CD4-positive, alpha-beta T cell (primary cell): ENCODE measurements at regions not wholly inside any gene's neighbourhood (a gene's known extent, or its start where the extent isn't known, plus 50 kb on each side); places are given as distances from the start of the nearest gene placed in this dataset.

Experiments used
- ATAC-seq: fragments of 200-7000 bp; cut with Tn5 transposase; one replicate; pipeline ENCODE4 v1.10.0; 2022; ENCODE audit warnings: mild to moderate bottlenecking; ENCODE audit not compliant: poor library complexity
- CTCF ChIA-PET: fragments of 350-600 bp; sonication (Branson Sonifier 250); formaldehyde crosslinking; loops from one replicate; lab custom pipeline; 2021; ENCODE audit warnings: antibody characterized with exemption, inconsistent platforms; lab: Charles Lee
- POLR2A ChIA-PET: fragments of 350-600 bp; sonication (Branson Sonifier 250); formaldehyde crosslinking; loops from one replicate; lab custom pipeline; 2021; ENCODE audit warnings: antibody characterized with exemption, inconsistent platforms; lab: Charles Lee
- DNase-seq, 14 experiments: peaks; one replicate each; pipeline ENCODE4 v3.0.0-alpha.2; 2013 to 2020; ENCODE audit warnings: mixed read lengths in 2 of 14
- H3K27ac ChIP-seq, 2 donors: one replicate each; pipeline versions ENCODE4 v1.5.1 to v1.7.0; 2013; ENCODE audit warnings: low read length in 2 of 2, low read depth in 1 of 2, mild to moderate bottlenecking in 1 of 2
- H3K27me3 ChIP-seq, 2 experiments: 1 replicate in 1 of 2; 2 replicates in 1 of 2; pipeline versions ENCODE4 v1.6.1 to v1.7.0; 2013; ENCODE audit warnings: low read length in 2 of 2, control low read depth in 1 of 2, mild to moderate bottlenecking in 1 of 2, moderate library complexity in 1 of 2; ENCODE audit not compliant: insufficient read depth in 2 of 2, control insufficient read depth in 1 of 2
- H3K36me3 ChIP-seq: one replicate; pipeline ENCODE4 v1.6.1; 2013; ENCODE audit warnings: low read length, control low read depth; ENCODE audit not compliant: insufficient read depth
- H3K4me1 ChIP-seq: one replicate; pipeline ENCODE4 v1.6.1; 2013; ENCODE audit warnings: low read length, control low read depth; ENCODE audit not compliant: insufficient read depth
- H3K4me3 ChIP-seq: one replicate; pipeline ENCODE4 v1.5.1; 2013; ENCODE audit warnings: mild to moderate bottlenecking, low read length, moderate library complexity
- H3K9me3 ChIP-seq, 2 experiments: 1 replicate in 1 of 2; 2 replicates in 1 of 2; pipeline versions ENCODE4 v1.6.1 to v1.7.0; 2013; ENCODE audit warnings: low read length in 2 of 2, mild to moderate bottlenecking in 2 of 2, control low read depth in 1 of 2, moderate library complexity in 1 of 2; ENCODE audit not compliant: control insufficient read depth in 1 of 2, insufficient read depth in 1 of 2
- H3K27ac Mint-ChIP-seq: one replicate; pipeline ENCODE4 v1.8.0; 2020; ENCODE audit warnings: mixed read lengths
- H3K27me3 Mint-ChIP-seq: one replicate; pipeline ENCODE4 v1.8.0; 2021; ENCODE audit warnings: mixed read lengths
- H3K36me3 Mint-ChIP-seq: one replicate; pipeline ENCODE4 v1.8.0; 2021; ENCODE audit warnings: low read depth, mixed read lengths
- H3K4me1 Mint-ChIP-seq: one replicate; pipeline ENCODE4 v1.8.0; 2021; ENCODE audit warnings: low read depth, mixed read lengths
- H3K4me3 Mint-ChIP-seq: one replicate; pipeline ENCODE4 v1.8.0; 2020; ENCODE audit warnings: mild to moderate bottlenecking, mixed read lengths
- H3K9me3 Mint-ChIP-seq: one replicate; pipeline ENCODE4 v1.8.0; 2020; ENCODE audit warnings: mixed read lengths
- intact Hi-C, 2 experiments: fragments of 100-400 bp; cut with DNase I in 1 of 2; cut with micrococcal nuclease in 1 of 2; formaldehyde crosslinking; loops; one replicate each; pipeline versions ENCODE4 v1.15.1 to v1.9.0; 2023 to 2025; cut with DNase I, micrococcal nuclease
- TF ChIP-seq, protein P1 (sequence below): fragments of 200-600 bp; IDR thresholded peaks from one replicate; pipeline ENCODE4 v1.8.0; 2022; ENCODE audit warnings: antibody characterized with exemption, mild to moderate bottlenecking

GRCh38 chr22:48954781-48955311 is 872.8 kb downstream of the BRD1 start:
- Mint-ChIP-seq H3K27me3 (peaks cover 25% of the 10 kb centered on the region), H3K4me1 (no peaks in the 10 kb centered on the region), H3K4me3 (no peak overlapping the region), H3K9me3 (no peaks in the 10 kb centered on the region), H3K36me3 (no peaks in the 10 kb centered on the region), H3K27ac (no peak overlapping the region)
- no peaks in the 10 kb centered on the region for H3K36me3 ChIP-seq
- intact Hi-C loops, result no loop called here
- CTCF ChIA-PET, result interaction anchor here (1.0 kb wide), 1 partner anchor 10 kb away, joined by 4 read pairs; no protein-coding TSS in a partner anchor
- DNase-seq, result no peak
- POLR2A ChIA-PET, result no interaction called here
- H3K4me3 ChIP-seq, result no peak overlapping the region
- H3K27me3 ChIP-seq, result peaks cover 2 to 3% of the 10 kb centered on the region in 2 experiments
- no peak for ATAC-seq
- TF ChIP-seq, protein P1, sequence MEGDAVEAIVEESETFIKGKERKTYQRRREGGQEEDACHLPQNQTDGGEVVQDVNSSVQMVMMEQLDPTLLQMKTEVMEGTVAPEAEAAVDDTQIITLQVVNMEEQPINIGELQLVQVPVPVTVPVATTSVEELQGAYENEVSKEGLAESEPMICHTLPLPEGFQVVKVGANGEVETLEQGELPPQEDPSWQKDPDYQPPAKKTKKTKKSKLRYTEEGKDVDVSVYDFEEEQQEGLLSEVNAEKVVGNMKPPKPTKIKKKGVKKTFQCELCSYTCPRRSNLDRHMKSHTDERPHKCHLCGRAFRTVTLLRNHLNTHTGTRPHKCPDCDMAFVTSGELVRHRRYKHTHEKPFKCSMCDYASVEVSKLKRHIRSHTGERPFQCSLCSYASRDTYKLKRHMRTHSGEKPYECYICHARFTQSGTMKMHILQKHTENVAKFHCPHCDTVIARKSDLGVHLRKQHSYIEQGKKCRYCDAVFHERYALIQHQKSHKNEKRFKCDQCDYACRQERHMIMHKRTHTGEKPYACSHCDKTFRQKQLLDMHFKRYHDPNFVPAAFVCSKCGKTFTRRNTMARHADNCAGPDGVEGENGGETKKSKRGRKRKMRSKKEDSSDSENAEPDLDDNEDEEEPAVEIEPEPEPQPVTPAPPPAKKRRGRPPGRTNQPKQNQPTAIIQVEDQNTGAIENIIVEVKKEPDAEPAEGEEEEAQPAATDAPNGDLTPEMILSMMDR, result no peak
- peaks cover 0 to 25% of the 10 kb centered on the region in 2 experiments for H3K9me3 ChIP-seq
- H3K27ac ChIP-seq, result no peak overlapping the region
- no peaks in the 10 kb centered on the region for H3K4me1 ChIP-seq

DNA sequence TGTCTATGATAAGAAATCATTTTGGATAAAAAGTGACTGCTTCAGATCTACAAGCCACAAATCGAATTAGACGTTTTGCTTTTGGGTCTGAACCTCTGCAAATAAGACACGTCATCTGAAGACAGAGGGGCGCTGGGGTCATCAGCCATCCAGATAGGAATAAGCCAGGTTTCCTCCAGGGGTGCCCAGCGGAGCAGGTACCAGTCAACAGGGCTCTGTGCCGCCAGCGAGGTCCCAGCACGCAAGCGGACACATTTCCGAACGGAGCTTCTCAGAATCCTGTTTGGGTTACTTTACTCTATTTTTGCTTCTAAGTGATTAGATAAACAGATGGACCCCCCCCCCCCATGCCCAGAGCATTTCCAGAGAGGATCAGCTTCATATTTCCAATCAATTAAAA is 873.8 kb downstream of the BRD1 start:
- H3K27ac ChIP-seq, result no peak overlapping the region
- no peaks in the 10 kb centered on the region for H3K4me1 ChIP-seq
- peaks cover 0 to 24% of the 10 kb centered on the region in 2 experiments for H3K9me3 ChIP-seq
- Mint-ChIP-seq H3K27me3 (peaks cover 26% of the 10 kb centered on the region), H3K4me3 (no peak overlapping the region), H3K36me3 (no peaks in the 10 kb centered on the region), H3K27ac (no peak overlapping the region), H3K9me3 (no peaks in the 10 kb centered on the region), H3K4me1 (no peaks in the 10 kb centered on the region)
- TF ChIP-seq, protein P1, result no peak
- H3K4me3 ChIP-seq, result no peak overlapping the region
- ATAC-seq (no peak), DNase-seq (no peak)
- POLR2A ChIA-PET, result no interaction called here
- intact Hi-C loops, result no loop called here
- H3K36me3 ChIP-seq, result no peaks in the 10 kb centered on the region
- peaks cover 2 to 7% of the 10 kb centered on the region in 2 experiments for H3K27me3 ChIP-seq
- CTCF ChIA-PET, result interaction anchor here (1.0 kb wide), 1 partner anchor 11 kb away, joined by 4 read pairs; no protein-coding TSS in a partner anchor

GRCh38 chr22:48953103-48953720 is 874.5 kb downstream of the BRD1 start:
- Mint-ChIP-seq H3K36me3 (no peaks in the 10 kb centered on the region), H3K27ac (no peak overlapping the region), H3K27me3 (peaks cover 20% of the 10 kb centered on the region), H3K9me3 (no peaks in the 10 kb centered on the region), H3K4me3 (no peak overlapping the region), H3K4me1 (no peaks in the 10 kb centered on the region)
- peaks cover 0 to 24% of the 10 kb centered on the region in 2 experiments for H3K9me3 ChIP-seq
- DNase-seq (no peak), ATAC-seq (no peak)
- TF ChIP-seq, protein P1, result no peak
- POLR2A ChIA-PET, result no interaction called here
- H3K27me3 ChIP-seq, result peaks cover 2 to 7% of the 10 kb centered on the region in 2 experiments
- H3K4me1 ChIP-seq, result no peaks in the 10 kb centered on the region
- intact Hi-C loops, result no loop called here
- CTCF ChIA-PET, result no interaction called here
- H3K36me3 ChIP-seq, result no peaks in the 10 kb centered on the region
- H3K4me3 ChIP-seq, result no peak overlapping the region
- no peak overlapping the region for H3K27ac ChIP-seq
